HEK293T (cell line): ENCODE measurements at regions not wholly inside any gene's neighbourhood (a gene's known extent, or its start where the extent isn't known, plus 50 kb on each side); places are given as distances from the start of the nearest gene placed in this dataset.

Source experiments
- CTCF ChIA-PET: fragments of 350-600 bp; formaldehyde crosslinking; extraction: SDS; loops from one replicate; lab custom pipeline; 2021; ENCODE audit warnings: antibody characterized with exemption, inconsistent platforms; lab: Yijun Ruan, JAX
- POLR2A ChIA-PET: fragments of 350-600 bp; formaldehyde crosslinking; extraction: SDS; loops from one replicate; lab custom pipeline; 2020; ENCODE audit warnings: antibody characterized with exemption, inconsistent platforms; lab: Yijun Ruan, JAX
- DNase-seq: peaks from one replicate; pipeline ENCODE4 v3.0.0; 2012; ENCODE audit warnings: mixed read lengths; ENCODE audit errors: extremely low spot score
- ARNT ChIP-seq: fragments of 450-650 bp; IDR thresholded peaks from 2 replicates; pipeline ENCODE4 v1.6.1; 2017; ENCODE audit warnings: mild to moderate bottlenecking
- BHLHE40 ChIP-seq: fragments of 450-650 bp; IDR thresholded peaks from 2 replicates; pipeline ENCODE4 v1.6.1; 2016; ENCODE audit warnings: mild to moderate bottlenecking, moderate library complexity, borderline replicate concordance
- CTBP1 ChIP-seq: fragments of 450-650 bp; IDR thresholded peaks from 2 replicates; pipeline ENCODE4 v1.6.1; 2016; ENCODE audit warnings: borderline replicate concordance
- ELF4 ChIP-seq: fragments of 450-650 bp; IDR thresholded peaks from 2 replicates; pipeline ENCODE4 v1.6.1; 2017; ENCODE audit warnings: antibody characterized with exemption
- FOXA1 ChIP-seq: fragments of 450-650 bp; IDR thresholded peaks from 2 replicates; pipeline ENCODE4 v1.6.1; 2016; ENCODE audit warnings: mild to moderate bottlenecking
- FOXK2 ChIP-seq: fragments of 450-650 bp; IDR thresholded peaks from 2 replicates; pipeline ENCODE4 v1.6.1; 2016; ENCODE audit warnings: mild to moderate bottlenecking
- FOXM1 ChIP-seq: fragments of 450-650 bp; IDR thresholded peaks from 2 replicates; pipeline ENCODE4 v1.6.1; 2017; ENCODE audit warnings: mild to moderate bottlenecking, borderline replicate concordance
- HDGF ChIP-seq: fragments of 450-650 bp; IDR thresholded peaks from 2 replicates; pipeline ENCODE4 v1.6.1; 2017; ENCODE audit warnings: antibody characterized with exemption, borderline replicate concordance
- L3MBTL2 ChIP-seq: fragments of 450-650 bp; conservative IDR thresholded peaks from 2 replicates; pipeline ENCODE4 v1.6.1; 2016; ENCODE audit warnings: mild to moderate bottlenecking
- LEF1 ChIP-seq: fragments of 450-650 bp; IDR thresholded peaks from 2 replicates; pipeline ENCODE4 v1.6.1; 2017; ENCODE audit warnings: mild to moderate bottlenecking, borderline replicate concordance
- NFRKB ChIP-seq: fragments of 450-650 bp; IDR thresholded peaks from 2 replicates; pipeline ENCODE4 v1.6.1; 2016; ENCODE audit warnings: mild to moderate bottlenecking, moderate library complexity
- SP1 ChIP-seq: fragments of 450-650 bp; IDR thresholded peaks from 2 replicates; pipeline ENCODE4 v1.6.1; 2017
- SUZ12 ChIP-seq: fragments of 450-650 bp; IDR thresholded peaks from 2 replicates; pipeline ENCODE4 v1.6.1; 2016; ENCODE audit warnings: mild to moderate bottlenecking
- TARDBP ChIP-seq: fragments of 450-650 bp; IDR thresholded peaks from 2 replicates; pipeline ENCODE4 v1.6.1; 2016
- ZNF384 ChIP-seq: fragments of 450-650 bp; IDR thresholded peaks from 2 replicates; pipeline ENCODE4 v1.6.1; 2016
- TF ChIP-seq, protein P1 (sequence below): fragments of 450-650 bp; IDR thresholded peaks from 2 replicates; pipeline ENCODE4 v1.6.1; 2016

DNA sequence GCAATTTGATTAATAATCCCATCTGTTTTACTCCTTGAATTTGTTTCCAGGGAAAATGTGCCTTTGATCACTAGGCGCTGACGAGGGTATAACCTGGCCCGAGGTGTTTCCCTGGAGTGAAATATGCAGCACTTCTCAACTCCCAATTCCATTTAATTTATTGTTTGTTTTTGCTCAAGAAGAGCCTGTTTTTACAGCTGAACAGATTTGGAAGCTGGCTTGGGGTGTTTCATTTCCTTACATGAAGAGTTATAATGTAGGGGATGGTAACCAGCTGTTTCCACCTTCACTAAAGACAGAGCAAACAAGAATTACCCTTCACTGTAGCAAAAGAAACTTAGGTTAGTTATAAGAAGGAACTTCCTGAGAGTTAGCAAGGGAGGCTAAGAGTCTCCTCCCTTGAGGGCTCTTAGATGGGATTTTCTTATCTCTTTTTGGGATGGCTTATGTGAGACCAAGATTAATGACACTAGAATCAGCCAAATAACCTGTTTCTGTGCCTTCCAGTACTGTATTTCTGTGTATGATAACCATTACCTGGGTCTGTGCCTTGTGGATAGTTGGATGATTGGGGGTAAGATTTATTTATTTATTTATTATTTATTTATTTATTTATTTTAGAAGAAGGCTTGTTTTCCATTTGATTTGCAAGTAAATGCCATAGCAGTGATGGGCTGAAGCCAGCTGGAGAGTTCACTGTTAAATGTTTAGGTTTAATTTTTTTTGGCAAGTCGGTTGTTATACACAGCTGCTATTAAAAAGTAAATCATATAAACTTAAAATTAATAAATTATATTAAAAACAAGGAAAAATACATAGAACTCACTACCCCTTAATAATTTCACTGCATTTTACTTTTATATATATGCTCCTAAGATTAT, 162.2 kb upstream of the BMP2 start:
- ChIA-PET POLR2A (no interaction called here), CTCF (no interaction called here)

DNA sequence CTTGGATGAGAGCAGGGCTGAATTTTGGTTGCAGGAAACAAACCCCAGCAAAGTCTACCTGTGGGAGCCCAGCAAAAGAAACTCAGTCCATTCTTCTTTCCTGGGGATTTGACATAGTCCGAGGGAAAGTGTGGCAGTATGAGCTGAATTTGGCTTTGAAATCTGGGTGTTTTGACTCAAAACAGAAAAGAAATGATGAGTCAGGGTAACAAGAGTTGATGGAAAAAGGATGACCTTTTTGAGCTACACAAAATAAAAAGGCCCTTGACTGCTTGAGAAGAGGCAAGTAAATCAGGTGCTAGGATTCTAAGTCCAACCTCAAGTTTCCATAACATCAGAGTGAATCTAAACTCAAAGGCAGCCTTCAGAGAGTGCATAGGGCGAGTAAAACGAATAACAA, 163.3 kb upstream of the BMP2 start:
- ChIA-PET POLR2A (no interaction called here), CTCF (no interaction called here)
- no peak for TF ChIP-seq SP1
- TF ChIP-seq FOXM1, result no peak
- DNase-seq, result no peak

More for the DNA sequence above, 162.2 kb upstream of the BMP2 start:
- TF ChIP-seq NFRKB (no peak), HDGF (no peak), ELF4 (no peak), FOXK2 (no peak), BHLHE40 (no peak), SUZ12 (no peak), TARDBP (no peak), L3MBTL2 (no peak), LEF1 (no peak), ZNF384 (no peak), CTBP1 (no peak), FOXM1 (no peak)
- no peak for DNase-seq

DNA sequence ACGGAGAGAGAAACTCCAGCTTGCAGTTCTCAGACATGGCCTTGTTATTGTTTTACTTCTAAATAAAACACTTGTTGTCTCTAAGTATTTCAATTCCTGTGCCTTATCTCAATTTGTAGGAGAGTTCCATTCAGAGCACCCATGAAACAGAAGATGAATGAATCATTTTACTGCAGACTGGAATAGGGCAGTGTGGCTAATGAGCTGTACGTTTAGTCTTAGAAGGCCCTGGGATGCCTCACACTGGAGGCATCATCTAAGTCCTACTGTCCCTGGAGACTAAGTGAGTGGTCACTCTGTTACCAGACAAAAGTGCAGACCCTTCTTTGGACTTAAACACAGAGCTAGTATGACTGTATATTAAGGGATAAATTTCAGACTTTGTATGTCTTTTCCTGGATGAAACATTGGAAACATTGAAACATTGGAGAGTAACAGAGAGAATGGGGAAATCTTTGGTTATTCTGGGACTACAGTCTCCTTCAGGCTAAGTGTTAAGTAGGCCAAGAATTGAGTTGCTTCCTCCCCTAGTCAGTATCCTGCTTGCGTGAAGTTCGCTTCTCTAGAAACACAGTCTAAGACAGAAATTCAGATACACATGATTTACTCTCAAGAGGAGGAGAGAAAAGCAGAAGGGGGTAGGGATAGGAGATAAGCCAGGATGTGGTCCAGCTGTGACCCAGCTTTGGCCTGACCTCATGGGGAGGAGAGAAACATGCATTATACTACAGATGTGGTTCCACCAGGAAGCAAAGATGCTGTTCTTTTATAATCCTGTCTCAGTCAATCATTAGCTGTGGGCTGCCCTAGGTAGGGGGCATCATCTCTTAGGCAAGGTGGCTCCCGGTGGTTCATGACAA, 167.4 kb upstream of the BMP2 start:
- DNase-seq, result no peak
- POLR2A ChIA-PET, result no interaction called here
- CTCF ChIA-PET, result no interaction called here
- TF ChIP-seq, protein P1, sequence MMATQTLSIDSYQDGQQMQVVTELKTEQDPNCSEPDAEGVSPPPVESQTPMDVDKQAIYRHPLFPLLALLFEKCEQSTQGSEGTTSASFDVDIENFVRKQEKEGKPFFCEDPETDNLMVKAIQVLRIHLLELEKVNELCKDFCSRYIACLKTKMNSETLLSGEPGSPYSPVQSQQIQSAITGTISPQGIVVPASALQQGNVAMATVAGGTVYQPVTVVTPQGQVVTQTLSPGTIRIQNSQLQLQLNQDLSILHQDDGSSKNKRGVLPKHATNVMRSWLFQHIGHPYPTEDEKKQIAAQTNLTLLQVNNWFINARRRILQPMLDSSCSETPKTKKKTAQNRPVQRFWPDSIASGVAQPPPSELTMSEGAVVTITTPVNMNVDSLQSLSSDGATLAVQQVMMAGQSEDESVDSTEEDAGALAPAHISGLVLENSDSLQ, result no peak
- TF ChIP-seq CTBP1 (no peak), FOXM1 (no peak), SUZ12 (no peak), HDGF (no peak), FOXK2 (no peak), BHLHE40 (no peak), NFRKB (no peak), FOXA1 (no peak)

DNA sequence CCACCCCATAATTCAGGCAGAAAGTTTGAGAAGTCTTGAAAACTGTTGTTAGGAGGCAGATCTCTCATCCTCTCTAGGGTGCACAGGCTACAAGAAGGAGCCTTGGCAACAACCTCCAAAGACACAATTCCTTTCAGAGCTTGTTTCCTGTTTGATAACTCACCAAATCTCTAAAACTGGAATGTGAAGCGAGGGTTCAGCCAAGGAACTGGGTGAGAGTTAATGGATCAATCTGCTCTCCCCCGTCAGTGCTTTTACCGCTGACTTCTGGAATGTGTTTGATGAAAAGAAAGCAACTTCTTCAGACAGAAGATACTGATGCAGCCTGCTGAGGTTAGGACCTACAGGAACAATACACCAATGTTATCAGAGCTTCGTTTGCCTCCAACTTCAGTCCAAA, 171.8 kb upstream of the BMP2 start:
- CTCF ChIA-PET, result no interaction called here
- DNase-seq, result no peak
- TF ChIP-seq, protein P1, result no peak
- POLR2A ChIA-PET, result no interaction called here

DNA sequence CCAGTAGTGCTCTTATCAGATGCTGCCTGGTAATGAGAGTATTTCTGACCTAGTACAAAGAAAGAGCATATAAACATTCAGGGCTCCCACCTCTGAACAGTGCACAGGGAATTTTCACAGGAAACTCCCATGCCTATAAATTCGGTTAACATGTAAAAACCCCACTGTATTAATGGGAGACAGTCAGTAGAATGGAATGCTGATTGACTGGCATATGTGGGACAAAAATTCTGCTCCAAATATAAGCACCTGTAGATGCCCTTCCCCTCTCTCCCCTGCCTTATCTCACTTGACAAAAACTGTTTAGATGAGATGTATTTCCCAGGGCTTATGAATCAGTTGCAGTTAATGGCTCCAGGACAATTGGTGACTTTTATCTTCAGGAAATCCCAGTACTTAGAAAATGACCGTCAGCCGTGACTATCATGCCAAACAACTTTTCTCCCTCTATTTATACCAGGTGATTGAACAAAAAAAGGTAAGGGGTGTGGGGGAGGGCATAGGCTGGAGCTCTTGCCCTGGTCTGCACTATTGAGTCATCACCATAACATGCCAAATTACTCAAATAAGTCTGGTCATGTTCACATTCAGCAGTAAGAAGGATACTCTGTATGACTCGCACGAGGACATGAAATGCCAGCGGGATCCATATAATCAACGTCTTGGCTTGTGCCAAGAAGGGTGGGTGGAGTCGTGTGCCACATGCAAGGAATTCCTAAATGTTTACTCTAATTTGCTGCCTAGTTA, 176.4 kb upstream of the BMP2 start:
- DNase-seq, result no peak
- ChIA-PET POLR2A (no interaction called here), CTCF (no interaction called here)

DNA sequence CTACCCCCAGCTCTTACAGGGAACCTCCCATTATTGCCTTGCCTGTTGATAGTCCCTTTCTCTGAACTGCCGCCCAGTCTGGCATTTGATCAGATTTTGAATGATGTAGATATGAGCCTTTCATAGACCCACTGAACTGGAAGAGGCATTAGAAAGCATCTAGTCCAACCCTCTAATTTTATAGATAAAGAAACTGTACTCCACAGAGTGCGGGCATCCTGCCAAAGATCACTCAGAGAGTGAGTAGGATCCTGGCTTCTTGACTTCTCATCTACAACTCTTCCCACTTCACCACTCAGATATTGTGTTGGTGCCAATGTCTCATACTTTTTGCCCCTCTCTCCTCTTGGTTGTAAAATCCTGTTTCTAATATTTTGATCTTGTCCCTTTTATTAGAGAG, 179.2 kb upstream of the BMP2 start:
- ChIA-PET CTCF (interaction anchor here (0.7 kb wide), 1 partner anchor 37 kb away, joined by 4 read pairs; no protein-coding TSS in a partner anchor), POLR2A (no interaction called here)
- DNase-seq, result no peak
- TF ChIP-seq ARNT (no peak), SUZ12 (no peak), ELF4 (no peak), ZNF384 (no peak), SP1 (no peak), FOXM1 (no peak), FOXA1 (no peak)
- TF ChIP-seq, protein P1, result no peak

More for the DNA sequence above, 176.4 kb upstream of the BMP2 start:
- TF ChIP-seq NFRKB (no peak), SP1 (no peak), ZNF384 (no peak), LEF1 (no peak), FOXM1 (no peak), FOXK2 (no peak), SUZ12 (no peak)
- TF ChIP-seq, protein P1, result no peak
